ENCODE measurements at regions not wholly inside any gene's neighbourhood (a gene's known extent, or its start where the extent isn't known, plus 50 kb on each side); places are given as distances from the start of the nearest gene placed in this dataset.

- Histone ChIP-seq H3K9me3 (ENCODE audit: insufficient read depth, low read length) (no peaks in the 10 kb centered on the region), H3K27me3 (ENCODE audit: low read depth, low read length) (no peaks in the 10 kb centered on the region), H3K4me1 (ENCODE audit: low read length) (peaks cover 14% of the 10 kb centered on the region), H3K9ac (ENCODE audit: low read length) (no peak overlapping the region), H3K36me3 (replicated peaks; ENCODE audit: low read depth, low read length) (no peaks in the 10 kb centered on the region), H2AFZ (ENCODE audit: low read depth, low read length) (no peak overlapping the region), H3K27ac (ENCODE audit: low read length) (no peak overlapping the region), H3K4me2 (ENCODE audit: low read length) (no peak overlapping the region), H4K20me1 (ENCODE audit: insufficient read depth, low read length) (no peaks in the 10 kb centered on the region), H3K79me2 (ENCODE audit: low read length) (no peaks in the 10 kb centered on the region), H3K4me3 (ENCODE audit: low read length) (no peak overlapping the region)
- TF ChIP-seq CTCF (IDR thresholded peaks at IDR 0.05; ENCODE audit: low read depth, low read length) (no peak), EZH2phosphoT487 (IDR thresholded peaks at IDR 0.05; ENCODE audit: low read depth) (no peak)
These were observed 713.4 kb upstream of the ACO1 start for GRCh38 chr9:31671011-31671410.

GRCh38 chr9:31674264-31674663 lies 710.2 kb upstream of the ACO1 start:
- Histone ChIP-seq H3K27ac (ENCODE audit: low read length) (no peak overlapping the region), H3K4me3 (ENCODE audit: low read length) (no peak overlapping the region), H3K79me2 (ENCODE audit: low read length) (no peaks in the 10 kb centered on the region), H3K27me3 (ENCODE audit: low read depth, low read length) (no peaks in the 10 kb centered on the region), H3K9ac (ENCODE audit: low read length) (no peak overlapping the region), H3K4me2 (ENCODE audit: low read length) (no peak overlapping the region), H2AFZ (ENCODE audit: low read depth, low read length) (no peak overlapping the region), H3K4me1 (ENCODE audit: low read length) (peaks cover 14% of the 10 kb centered on the region), H3K9me3 (ENCODE audit: insufficient read depth, low read length) (no peaks in the 10 kb centered on the region), H4K20me1 (ENCODE audit: insufficient read depth, low read length) (no peaks in the 10 kb centered on the region), H3K36me3 (replicated peaks; ENCODE audit: low read depth, low read length) (no peaks in the 10 kb centered on the region)
- TF ChIP-seq EZH2phosphoT487 (IDR thresholded peaks at IDR 0.05; ENCODE audit: low read depth) (no peak), CTCF (IDR thresholded peaks at IDR 0.05; ENCODE audit: low read depth, low read length) (no peak)

GRCh38 chr9:31677415-31677814 lies 707.0 kb upstream of the ACO1 start:
- H3K9ac ChIP-seq (ENCODE audit: low read length), result no peak overlapping the region
- no peak overlapping the region for H3K4me3 ChIP-seq (ENCODE audit: low read length)
- H3K4me2 ChIP-seq (ENCODE audit: low read length), result no peak overlapping the region
- TF ChIP-seq EZH2phosphoT487 (IDR thresholded peaks at IDR 0.05; ENCODE audit: low read depth), result no peak
- TF ChIP-seq CTCF (IDR thresholded peaks at IDR 0.05; ENCODE audit: low read depth, low read length), result no peak
- no peaks in the 10 kb centered on the region for H4K20me1 ChIP-seq (ENCODE audit: insufficient read depth, low read length)
- H2AFZ ChIP-seq (ENCODE audit: low read depth, low read length), result no peak overlapping the region
- H3K9me3 ChIP-seq (ENCODE audit: insufficient read depth, low read length), result no peaks in the 10 kb centered on the region
- H3K27me3 ChIP-seq (ENCODE audit: low read depth, low read length), result no peaks in the 10 kb centered on the region
- peaks cover 20% of the 10 kb centered on the region for H3K4me1 ChIP-seq (ENCODE audit: low read length)
- no peak overlapping the region for H3K27ac ChIP-seq (ENCODE audit: low read length)
- H3K79me2 ChIP-seq (ENCODE audit: low read length), result no peaks in the 10 kb centered on the region
- no peaks in the 10 kb centered on the region for H3K36me3 ChIP-seq (replicated peaks; ENCODE audit: low read depth, low read length)

GRCh38 chr9:31677877-31678276 lies 706.6 kb upstream of the ACO1 start:
- H3K4me3 ChIP-seq (ENCODE audit: low read length), result no peak overlapping the region
- no peaks in the 10 kb centered on the region for H3K79me2 ChIP-seq (ENCODE audit: low read length)
- peaks cover 20% of the 10 kb centered on the region for H3K4me1 ChIP-seq (ENCODE audit: low read length)
- no peak overlapping the region for H2AFZ ChIP-seq (ENCODE audit: low read depth, low read length)
- H3K27ac ChIP-seq (ENCODE audit: low read length), result no peak overlapping the region
- no peak overlapping the region for H3K9ac ChIP-seq (ENCODE audit: low read length)
- no peaks in the 10 kb centered on the region for H4K20me1 ChIP-seq (ENCODE audit: insufficient read depth, low read length)
- H3K4me2 ChIP-seq (ENCODE audit: low read length), result no peak overlapping the region
- no peaks in the 10 kb centered on the region for H3K36me3 ChIP-seq (replicated peaks; ENCODE audit: low read depth, low read length)
- H3K27me3 ChIP-seq (ENCODE audit: low read depth, low read length), result no peaks in the 10 kb centered on the region
- TF ChIP-seq CTCF (IDR thresholded peaks at IDR 0.05; ENCODE audit: low read depth, low read length) (no peak), EZH2phosphoT487 (IDR thresholded peaks at IDR 0.05; ENCODE audit: low read depth) (no peak)
- H3K9me3 ChIP-seq (ENCODE audit: insufficient read depth, low read length), result no peaks in the 10 kb centered on the region
